Neural cell (in vitro differentiated cells): ENCODE measurements at regions not wholly inside any gene's neighbourhood (a gene's known extent, or its start where the extent isn't known, plus 50 kb on each side); places are given as distances from the start of the nearest gene placed in this dataset.

Experiments
- H2AFZ ChIP-seq: fragments of 200-600, 300-800 bp; sonication (generic), shearing (Covaris generic); 2 replicates; pipeline ENCODE4 v1.6.0; 2014; ENCODE audit warnings: low read depth, mild to moderate bottlenecking, antibody characterized with exemption, low read length, moderate library complexity
- H3F3A ChIP-seq: fragments of 200-600 bp; shearing (Covaris generic); 2 replicates; pipeline ENCODE4 v1.6.1; 2016; ENCODE audit warnings: mild to moderate bottlenecking, moderate library complexity, mixed read lengths, antibody characterized with exemption, low read length; ENCODE audit not compliant: insufficient read depth, poor library complexity, severe bottlenecking
- H3K27ac ChIP-seq: fragments of 200-600, 300-800 bp; sonication (generic), shearing (Covaris generic); 2 replicates; pipeline ENCODE4 v1.5.1; 2014; ENCODE audit warnings: mild to moderate bottlenecking, low read length, moderate library complexity
- H3K27me3 ChIP-seq: fragments of 300-800, 200-600 bp; sonication (generic), shearing (Covaris generic); 2 replicates; pipeline ENCODE4 v1.6.0; 2014; ENCODE audit warnings: mild to moderate bottlenecking, low read depth, low read length, moderate library complexity; ENCODE audit not compliant: insufficient read depth
- H3K36me3 ChIP-seq: fragments of 300-800, 200-600 bp; sonication (generic), shearing (Covaris generic); 2 replicates; pipeline ENCODE4 v1.5.1; 2014; ENCODE audit warnings: mild to moderate bottlenecking, antibody characterized with exemption, low read length, moderate library complexity; ENCODE audit not compliant: insufficient read depth
- H3K4me2 ChIP-seq: fragments of 300-800, 200-600 bp; sonication (generic), shearing (Covaris generic); 2 replicates; pipeline ENCODE4 v1.6.0; 2014; ENCODE audit warnings: mild to moderate bottlenecking, low read length
- H3K4me3 ChIP-seq: fragments of 300-800, 200-600 bp; sonication (generic), shearing (Covaris generic); 2 replicates; pipeline ENCODE4 v1.5.1; 2014; ENCODE audit warnings: mild to moderate bottlenecking, low read length, moderate library complexity
- H3K79me2 ChIP-seq: fragments of 200-600 bp; shearing (Covaris generic); replicated peaks from 2 replicates; pipeline ENCODE4 v1.6.0; 2014; ENCODE audit warnings: mild to moderate bottlenecking, low read length, moderate library complexity; ENCODE audit not compliant: insufficient read depth
- H3K9ac ChIP-seq: fragments of 300-800, 200-600 bp; sonication (generic), shearing (Covaris generic); 2 replicates; pipeline ENCODE4 v1.6.1; 2016; ENCODE audit warnings: mild to moderate bottlenecking, low read length, mixed read lengths
- H3K9me2 ChIP-seq: fragments of 200-600 bp; shearing (Covaris generic); 2 replicates; pipeline ENCODE4 v1.6.1; 2016; ENCODE audit warnings: mild to moderate bottlenecking, low read length, mixed read lengths; ENCODE audit not compliant: insufficient read depth
- H3K9me3 ChIP-seq: fragments of 200-600, 300-800 bp; sonication (generic), shearing (Covaris generic); 2 replicates; pipeline ENCODE4 v1.6.1; 2016; ENCODE audit warnings: mild to moderate bottlenecking, mixed run types, low read length, moderate library complexity, mixed read lengths
- H4K20me1 ChIP-seq: fragments of 200-600 bp; shearing (Covaris generic); 2 replicates; pipeline ENCODE4 v1.6.1; 2016; ENCODE audit warnings: mild to moderate bottlenecking, mixed run types; ENCODE audit not compliant: insufficient read depth
- CTCF ChIP-seq: fragments of 450-650 bp; IDR thresholded peaks from 2 replicates; pipeline ENCODE4 v1.5.1; 2014; ENCODE audit warnings: antibody characterized with exemption, mild to moderate bottlenecking, moderate library complexity; ENCODE audit not compliant: poor library complexity, severe bottlenecking
- EP300 ChIP-seq: fragments of 450-650 bp; conservative IDR thresholded peaks from 2 replicates; pipeline ENCODE4 v1.6.1; 2014; ENCODE audit warnings: antibody characterized with exemption, mild to moderate bottlenecking, moderate library complexity; ENCODE audit not compliant: poor library complexity, severe bottlenecking
- EZH2 ChIP-seq: fragments of 200-600, 300-800 bp; shearing (Covaris generic), sonication (generic); IDR thresholded peaks from 2 replicates; pipeline ENCODE4 v1.6.1; 2014; ENCODE audit warnings: antibody characterized with exemption, low read length, borderline replicate concordance, mild to moderate bottlenecking; ENCODE audit not compliant: insufficient read depth, poor library complexity, severe bottlenecking
- MXI1 ChIP-seq: fragments of 450-650 bp; conservative IDR thresholded peaks from 2 replicates; pipeline ENCODE4 v1.6.1; 2014; ENCODE audit warnings: antibody characterized with exemption, mild to moderate bottlenecking; ENCODE audit not compliant: poor library complexity, severe bottlenecking
- POLR2AphosphoS5 ChIP-seq: IDR thresholded peaks from 2 replicates; pipeline ENCODE4 v1.6.1; 2012
- RAD21 ChIP-seq: fragments of 450-650 bp; conservative IDR thresholded peaks from 2 replicates; pipeline ENCODE4 v1.6.1; 2014; ENCODE audit warnings: antibody characterized with exemption, mild to moderate bottlenecking, moderate library complexity
- REST ChIP-seq: IDR thresholded peaks from 2 replicates; pipeline ENCODE4 v1.6.1; 2012; ENCODE audit warnings: borderline replicate concordance
- SMC3 ChIP-seq: fragments of 450-650 bp; conservative IDR thresholded peaks from 2 replicates; pipeline ENCODE4 v1.6.1; 2014; ENCODE audit warnings: antibody characterized with exemption, mild to moderate bottlenecking, moderate library complexity; ENCODE audit not compliant: poor library complexity
- TAF1 ChIP-seq: IDR thresholded peaks from 2 replicates; pipeline ENCODE4 v1.6.1; 2012; ENCODE audit warnings: low read depth

GRCh38 chr13:50664951-50665350 is 178.5 kb downstream of the DLEU7 start:
- H2AFZ ChIP-seq: no peak overlapping the region
- H3K9me2 ChIP-seq: no peaks in the 10 kb centered on the region
- H3K36me3 ChIP-seq: no peaks in the 10 kb centered on the region
- H4K20me1 ChIP-seq: no peaks in the 10 kb centered on the region
- no peak overlapping the region for H3K9ac ChIP-seq
- no peak overlapping the region for H3K27ac ChIP-seq
- H3K4me2 ChIP-seq: no peak overlapping the region
- no peak overlapping the region for H3K4me3 ChIP-seq
- no peak for TF ChIP-seq SMC3
- TF ChIP-seq CTCF: no peak
- TF ChIP-seq RAD21: no peak
- no peak for TF ChIP-seq MXI1
- no peak for TF ChIP-seq EP300
- no peak for TF ChIP-seq EZH2
- no peak for TF ChIP-seq REST
- TF ChIP-seq TAF1: no peak
- no peak for TF ChIP-seq POLR2AphosphoS5
- H3K27me3 ChIP-seq: no peaks in the 10 kb centered on the region
- H3F3A ChIP-seq: no peaks in the 10 kb centered on the region
- no peaks in the 10 kb centered on the region for H3K9me3 ChIP-seq
- no peaks in the 10 kb centered on the region for H3K79me2 ChIP-seq

GRCh38 chr13:50668049-50668448 is 175.4 kb downstream of the DLEU7 start:
- Histone ChIP-seq H3K4me2 (no peak overlapping the region), H3K4me3 (no peak overlapping the region), H3K9ac (no peak overlapping the region), H3K27me3 (no peaks in the 10 kb centered on the region), H3K9me2 (no peaks in the 10 kb centered on the region), H3K27ac (no peak overlapping the region), H3K36me3 (no peaks in the 10 kb centered on the region), H3K9me3 (no peaks in the 10 kb centered on the region), H3K79me2 (no peaks in the 10 kb centered on the region), H4K20me1 (no peaks in the 10 kb centered on the region), H2AFZ (no peak overlapping the region), H3F3A (no peaks in the 10 kb centered on the region)
- no peak for TF ChIP-seq POLR2AphosphoS5
- TF ChIP-seq REST: no peak
- TF ChIP-seq EZH2: no peak
- TF ChIP-seq RAD21: no peak
- no peak for TF ChIP-seq TAF1
- no peak for TF ChIP-seq MXI1
- TF ChIP-seq EP300: no peak
- TF ChIP-seq SMC3: no peak
